ENCODE measurements at regions not wholly inside any gene's neighbourhood (a gene's known extent, or its start where the extent isn't known, plus 50 kb on each side); places are given as distances from the start of the nearest gene placed in this dataset.

DNA sequence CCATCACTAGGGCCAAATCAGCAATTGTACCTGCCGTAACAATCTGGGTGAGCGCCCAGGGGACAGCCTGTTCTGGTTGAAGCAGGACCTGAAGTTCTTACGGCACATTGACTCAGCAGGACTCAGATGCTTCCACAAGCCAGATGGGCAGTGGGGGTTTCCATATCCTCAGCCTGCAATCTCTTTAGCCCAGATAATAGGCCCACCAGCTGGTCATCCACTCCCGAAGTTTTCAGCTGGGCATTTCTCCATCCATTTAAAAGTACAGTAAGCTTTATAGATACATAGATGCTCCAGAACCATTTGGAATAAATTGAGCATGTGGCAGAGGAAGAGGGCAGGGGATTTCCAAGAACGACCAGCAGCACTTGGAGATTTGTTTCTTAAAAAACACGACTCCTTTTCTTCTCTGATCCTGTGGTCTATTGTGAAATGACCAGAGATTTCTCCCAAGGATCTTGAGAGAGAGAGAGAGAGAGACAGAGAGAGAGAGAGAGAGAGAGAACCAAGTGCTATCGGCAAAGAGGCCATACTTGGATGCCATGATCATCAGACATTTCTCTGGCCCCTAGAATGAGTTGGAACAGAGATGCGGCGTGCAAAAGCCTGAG lies 74.8 kb upstream of the PLXNC1 start:
- H3K36me3 Mint-ChIP-seq: no peaks in the 10 kb centered on the region
- H3K4me3 ChIP-seq (ENCODE audit: low read length): no peak overlapping the region
- H3K27ac Mint-ChIP-seq: no peak overlapping the region
- no peaks in the 10 kb centered on the region for H3K9me3 ChIP-seq (ENCODE audit: control insufficient read depth, insufficient read depth, low read length)
- ATAC-seq (no peak), DNase-seq (no peak)
- no peaks in the 10 kb centered on the region for H3K27me3 ChIP-seq (ENCODE audit: control insufficient read depth, insufficient read depth, low read length)
- TF ChIP-seq, protein P1, sequence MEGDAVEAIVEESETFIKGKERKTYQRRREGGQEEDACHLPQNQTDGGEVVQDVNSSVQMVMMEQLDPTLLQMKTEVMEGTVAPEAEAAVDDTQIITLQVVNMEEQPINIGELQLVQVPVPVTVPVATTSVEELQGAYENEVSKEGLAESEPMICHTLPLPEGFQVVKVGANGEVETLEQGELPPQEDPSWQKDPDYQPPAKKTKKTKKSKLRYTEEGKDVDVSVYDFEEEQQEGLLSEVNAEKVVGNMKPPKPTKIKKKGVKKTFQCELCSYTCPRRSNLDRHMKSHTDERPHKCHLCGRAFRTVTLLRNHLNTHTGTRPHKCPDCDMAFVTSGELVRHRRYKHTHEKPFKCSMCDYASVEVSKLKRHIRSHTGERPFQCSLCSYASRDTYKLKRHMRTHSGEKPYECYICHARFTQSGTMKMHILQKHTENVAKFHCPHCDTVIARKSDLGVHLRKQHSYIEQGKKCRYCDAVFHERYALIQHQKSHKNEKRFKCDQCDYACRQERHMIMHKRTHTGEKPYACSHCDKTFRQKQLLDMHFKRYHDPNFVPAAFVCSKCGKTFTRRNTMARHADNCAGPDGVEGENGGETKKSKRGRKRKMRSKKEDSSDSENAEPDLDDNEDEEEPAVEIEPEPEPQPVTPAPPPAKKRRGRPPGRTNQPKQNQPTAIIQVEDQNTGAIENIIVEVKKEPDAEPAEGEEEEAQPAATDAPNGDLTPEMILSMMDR (IDR thresholded peaks at IDR 0.05): no peak
- H3K9me3 Mint-ChIP-seq: no peaks in the 10 kb centered on the region
- H3K27ac ChIP-seq (ENCODE audit: low read length): no peak overlapping the region
- H3K4me1 Mint-ChIP-seq: peaks cover 6 to 12% of the 10 kb centered on the region in 2 donors
- no peak overlapping the region for H3K4me3 Mint-ChIP-seq
- no peaks in the 10 kb centered on the region for H3K4me1 ChIP-seq (ENCODE audit: control insufficient read depth, insufficient read depth, low read length)
- WGBS (ENCODE audit: insufficient coverage): 83% methylated on average over 9 of the region's 9 CpGs
- intact Hi-C loops (cut with micrococcal nuclease): no loop called here
- H3K36me3 ChIP-seq (ENCODE audit: control insufficient read depth, insufficient read depth, low read length): no peaks in the 10 kb centered on the region
- H3K27me3 Mint-ChIP-seq (ENCODE audit: low read depth in 2 of 2): peaks cover 19 to 27% of the 10 kb centered on the region in 2 donors

DNA sequence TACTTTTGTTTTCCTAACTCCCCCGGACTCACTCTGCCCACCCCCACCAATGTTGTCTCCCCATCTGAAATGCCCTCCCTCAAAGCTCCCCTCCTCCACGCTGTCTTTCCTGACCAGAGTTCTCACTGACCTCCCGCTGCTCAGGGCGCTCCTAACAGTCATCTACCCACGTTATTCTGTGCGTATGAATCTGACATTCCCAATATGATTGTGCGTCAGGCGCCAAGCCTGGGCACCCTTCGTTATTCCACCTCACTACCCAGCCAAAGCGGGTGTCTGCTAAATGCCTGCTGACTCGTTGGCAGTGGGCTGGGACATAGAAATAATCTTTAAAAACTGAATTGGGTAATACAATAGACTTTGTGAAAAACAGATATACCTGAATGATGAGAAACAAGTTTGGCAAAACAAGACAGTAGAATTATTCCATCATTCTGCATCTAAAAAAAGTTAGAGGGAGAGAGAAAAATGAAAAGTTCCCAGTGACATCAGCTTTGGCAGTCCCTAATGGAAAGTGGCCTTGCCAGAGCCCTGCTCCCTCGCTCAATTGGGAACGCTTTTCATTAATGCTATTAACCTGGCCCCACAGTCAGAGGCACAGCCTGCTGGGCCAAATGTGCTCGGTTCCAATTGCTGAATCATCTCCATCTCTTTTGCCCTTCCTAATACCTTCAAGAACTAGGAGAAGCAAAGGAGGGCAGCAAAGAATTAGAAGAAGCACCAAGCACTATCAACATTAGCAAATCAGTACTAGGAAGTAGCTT lies 74.0 kb upstream of the PLXNC1 start:
- intact Hi-C loops (cut with micrococcal nuclease): no loop called here

DNA sequence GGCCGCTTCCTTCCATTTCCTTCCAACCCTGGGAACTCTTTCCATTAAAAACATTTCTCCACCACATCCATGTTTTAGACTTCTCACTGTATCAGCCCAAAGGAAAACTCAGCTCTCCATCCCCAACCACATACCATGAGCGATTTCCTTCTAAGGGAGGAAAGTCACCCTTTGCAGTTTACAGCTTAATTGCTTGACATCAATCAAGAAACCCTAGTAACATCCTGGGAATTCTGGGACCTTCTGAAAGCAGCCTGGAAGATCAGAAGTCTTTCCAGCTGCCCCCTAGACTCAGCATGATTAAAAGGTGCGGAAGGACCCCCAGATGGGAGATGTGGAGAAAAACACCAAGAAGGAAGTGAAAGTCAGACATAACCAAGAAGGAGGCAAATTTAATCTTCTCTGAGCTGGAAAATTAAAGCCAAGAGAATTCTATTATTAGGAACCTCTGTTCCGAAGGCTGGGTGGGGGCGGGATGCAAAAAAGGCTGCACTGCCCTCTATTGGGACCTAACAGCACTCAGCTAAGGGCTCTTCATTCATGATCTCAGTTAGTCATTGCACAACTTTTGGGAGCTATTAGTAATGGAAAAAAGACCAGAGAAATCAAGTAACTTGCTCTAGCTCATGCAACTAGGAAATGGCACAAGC lies 73.3 kb upstream of the PLXNC1 start:
- ATAC-seq (no peak), DNase-seq (peak in 1 of 2 donors; percentile 52)
- Mint-ChIP-seq H3K27me3 (ENCODE audit: low read depth in 2 of 2) (peaks cover 26 to 36% of the 10 kb centered on the region in 2 donors), H3K27ac (no peak overlapping the region), H3K4me1 (peaks cover 6 to 12% of the 10 kb centered on the region in 2 donors), H3K36me3 (no peaks in the 10 kb centered on the region), H3K9me3 (no peaks in the 10 kb centered on the region), H3K4me3 (no peak overlapping the region)
- intact Hi-C loops (cut with micrococcal nuclease): no loop called here
- no peaks in the 10 kb centered on the region for H3K4me1 ChIP-seq (ENCODE audit: control insufficient read depth, insufficient read depth, low read length)
- H3K27me3 ChIP-seq (ENCODE audit: control insufficient read depth, insufficient read depth, low read length): no peaks in the 10 kb centered on the region
- TF ChIP-seq, protein P1 (IDR thresholded peaks at IDR 0.05): no peak
- no peaks in the 10 kb centered on the region for H3K36me3 ChIP-seq (ENCODE audit: control insufficient read depth, insufficient read depth, low read length)
- 48% methylated on average over 5 of the region's 5 CpGs for WGBS (ENCODE audit: insufficient coverage)
- H3K9me3 ChIP-seq (ENCODE audit: control insufficient read depth, insufficient read depth, low read length): no peaks in the 10 kb centered on the region
- no peak overlapping the region for H3K27ac ChIP-seq (ENCODE audit: low read length)
- H3K4me3 ChIP-seq (ENCODE audit: low read length): no peak overlapping the region

More for the DNA sequence above, 74.0 kb upstream of the PLXNC1 start:
- Histone ChIP-seq H3K27me3 (ENCODE audit: control insufficient read depth, insufficient read depth, low read length) (no peaks in the 10 kb centered on the region), H3K4me3 (ENCODE audit: low read length) (no peak overlapping the region), H3K4me1 (ENCODE audit: control insufficient read depth, insufficient read depth, low read length) (no peaks in the 10 kb centered on the region), H3K27ac (ENCODE audit: low read length) (no peak overlapping the region), H3K9me3 (ENCODE audit: control insufficient read depth, insufficient read depth, low read length) (no peaks in the 10 kb centered on the region), H3K36me3 (ENCODE audit: control insufficient read depth, insufficient read depth, low read length) (no peaks in the 10 kb centered on the region)
- H3K36me3 Mint-ChIP-seq: no peaks in the 10 kb centered on the region
- no peak for ATAC-seq
- TF ChIP-seq, protein P1 (IDR thresholded peaks at IDR 0.05): no peak
- H3K27ac Mint-ChIP-seq: no peak overlapping the region
- DNase-seq: no peak
- 90% methylated on average over 14 of the region's 14 CpGs for WGBS (ENCODE audit: insufficient coverage)
- peaks cover 6 to 12% of the 10 kb centered on the region in 2 donors for H3K4me1 Mint-ChIP-seq
- no peak overlapping the region for H3K4me3 Mint-ChIP-seq
- H3K27me3 Mint-ChIP-seq (ENCODE audit: low read depth in 2 of 2): peaks cover 21 to 29% of the 10 kb centered on the region in 2 donors
- H3K9me3 Mint-ChIP-seq: no peaks in the 10 kb centered on the region
